GM04503 (cell line): ENCODE measurements at regions not wholly inside any gene's neighbourhood (a gene's known extent, or its start where the extent isn't known, plus 50 kb on each side); places are given as distances from the start of the nearest gene placed in this dataset.

Experiments used
- DNase-seq: peaks from one replicate; pipeline ENCODE4 v3.0.0-alpha.2; 2012; ENCODE audit warnings: low read depth

- DNase-seq, result no peak
Measured at GRCh38 chr2:128726236-128726635, 407.6 kb upstream of the HS6ST1 start.

- no peak for DNase-seq
Measured at GRCh38 chr2:128726911-128727310, 408.2 kb upstream of the HS6ST1 start.

GRCh38 chr2:128727404-128727803, 408.7 kb upstream of the HS6ST1 start:
- DNase-seq, result no peak

GRCh38 chr2:128727914-128728313, 409.2 kb upstream of the HS6ST1 start:
- DNase-seq, result peak; percentile 84

GRCh38 chr2:128729051-128729450, 410.4 kb upstream of the HS6ST1 start:
- DNase-seq, result no peak

GRCh38 chr2:128731994-128732650, 413.5 kb upstream of the HS6ST1 start:
- no peak for DNase-seq

- DNase-seq, result peak; percentile 57
Measured at GRCh38 chr2:128732976-128733431, 414.3 kb upstream of the HS6ST1 start.

GRCh38 chr2:128733450-128733849, 414.8 kb upstream of the HS6ST1 start:
- no peak for DNase-seq

- no peak for DNase-seq
Measured at GRCh38 chr2:128734521-128735295, 416.0 kb upstream of the HS6ST1 start.

GRCh38 chr2:128735296-128735960, 416.8 kb upstream of the HS6ST1 start:
- DNase-seq, result no peak

GRCh38 chr2:128736046-128736688, 417.5 kb upstream of the HS6ST1 start:
- DNase-seq, result no peak

- DNase-seq, result no peak
Measured at GRCh38 chr2:128736689-128737545, 418.2 kb upstream of the HS6ST1 start.

GRCh38 chr2:128737546-128737826, 418.8 kb upstream of the HS6ST1 start:
- DNase-seq, result no peak

GRCh38 chr2:128738446-128739110, 419.9 kb upstream of the HS6ST1 start:
- DNase-seq, result no peak

GRCh38 chr2:128742467-128742866, 423.8 kb upstream of the HS6ST1 start:
- no peak for DNase-seq

- no peak for DNase-seq
Measured at GRCh38 chr2:128745946-128746345, 427.3 kb upstream of the HS6ST1 start.

GRCh38 chr2:128746356-128746755, 427.7 kb upstream of the HS6ST1 start:
- no peak for DNase-seq

- no peak for DNase-seq
Measured at GRCh38 chr2:128748336-128748735, 429.7 kb upstream of the HS6ST1 start.

GRCh38 chr2:128748835-128749605, 430.4 kb upstream of the HS6ST1 start:
- DNase-seq, result no peak
